HepG2 (cell line): ENCODE measurements at regions not wholly inside any gene's neighbourhood (a gene's known extent, or its start where the extent isn't known, plus 50 kb on each side); places are given as distances from the start of the nearest gene placed in this dataset.

ENCODE experiments used
- ATAC-seq: fragments of 200-7000 bp; cut with Tn5 transposase; 3 replicates; pipeline ENCODE4 v1.9.1; 2020; ENCODE audit warnings: mild to moderate bottlenecking, moderate library complexity
- BruUV-seq: library from RNA; stranded (reverse); fragments of 400-500 nt; replicated peaks from 2 replicates; lab custom pipeline; 2021; lab: Mats Ljungman, UMichigan
- CTCF ChIA-PET: fragments of 300-600 bp; formaldehyde crosslinking; extraction: SDS; loops from one replicate; lab custom pipeline; 2021; ENCODE audit warnings: low total read pairs, inconsistent platforms, low intra/inter-chr PET ratio; lab: Yijun Ruan, JAX
- POLR2A ChIA-PET: fragments of 350-600 bp; sonication (Branson Sonifier 250); formaldehyde crosslinking; loops from one replicate; lab custom pipeline; 2020; ENCODE audit warnings: antibody characterized with exemption, inconsistent platforms; lab: Yijun Ruan, JAX
- DNase-seq: peaks from one replicate; pipeline ENCODE4 v3.0.0-alpha.2; 2015; ENCODE audit warnings: low spot score
- FAIRE-seq: peaks from 3 replicates; lab custom pipeline; 2011; peaks lifted over from hg19 to GRCh38; lab: Jason Lieb, UNC
- H2AFZ ChIP-seq: one replicate; pipeline ENCODE4 v1.6.1; 2011; ENCODE audit warnings: low read length, inconsistent platforms
- H3K27ac ChIP-seq: fragments of 300-600 bp; 3 replicates; pipeline ENCODE4 v1.8.0; 2011; ENCODE audit warnings: mixed run types, mild to moderate bottlenecking, mixed read lengths, low read length, inconsistent platforms; ENCODE audit not compliant: insufficient read depth; ENCODE audit errors: extremely low read length
- H3K27me3 ChIP-seq, 2 experiments: fragments of 200-600 bp in 1 of 2; 2 replicates in 1 of 2; 3 replicates in 1 of 2; pipeline versions ENCODE4 v1.6.0 to v1.8.0; 2011; ENCODE audit warnings: low read length in 2 of 2, mild to moderate bottlenecking in 2 of 2, moderate library complexity in 2 of 2, inconsistent platforms in 1 of 2; ENCODE audit not compliant: insufficient read depth in 2 of 2, control insufficient read depth in 1 of 2
- H3K36me3 ChIP-seq, 2 experiments: fragments of 200-600 bp in 1 of 2; replicated peaks in 1 of 2; 2 replicates in 1 of 2; 3 replicates in 1 of 2; pipeline versions ENCODE4 v1.5.1 to v1.8.0; 2011; ENCODE audit warnings: low read length in 2 of 2, inconsistent platforms in 1 of 2; ENCODE audit not compliant: insufficient read depth in 2 of 2, control insufficient read depth in 1 of 2
- H3K4me1 ChIP-seq: 2 replicates; pipeline ENCODE4 v1.5.1; 2012; ENCODE audit warnings: low read length, inconsistent platforms; ENCODE audit not compliant: insufficient read depth
- H3K4me2 ChIP-seq: 2 replicates; pipeline ENCODE4 v1.6.0; 2011; ENCODE audit warnings: low read depth, low read length, inconsistent platforms
- H3K4me3 ChIP-seq, 3 experiments: fragments of 200-600 bp in 1 of 3; sonication (generic), shearing (Covaris generic) in 1 of 3; replicated peaks in 1 of 3; 2 replicates each; pipeline ENCODE4 v1.5.1; 2011 to 2016; ENCODE audit warnings: low read length in 3 of 3, inconsistent platforms in 2 of 3, low read depth in 2 of 3, mild to moderate bottlenecking in 2 of 3, control low read depth in 1 of 3, mixed read lengths in 1 of 3; ENCODE audit not compliant: insufficient read depth in 1 of 3
- H3K79me2 ChIP-seq: one replicate; pipeline ENCODE4 v1.6.1; 2011; ENCODE audit warnings: low read length, inconsistent platforms; ENCODE audit not compliant: insufficient read depth
- H3K9ac ChIP-seq: 2 replicates; pipeline ENCODE4 v1.6.0; 2011; ENCODE audit warnings: mild to moderate bottlenecking, low read depth, low read length, inconsistent platforms; ENCODE audit not compliant: insufficient read depth
- H3K9me3 ChIP-seq: 2 replicates; pipeline ENCODE4 v1.5.1; 2012; ENCODE audit warnings: mild to moderate bottlenecking, low read length
- H4K20me1 ChIP-seq: 2 replicates; pipeline ENCODE4 v1.6.0; 2011; ENCODE audit warnings: inconsistent platforms, mild to moderate bottlenecking, low read length, moderate library complexity; ENCODE audit not compliant: insufficient read depth
- CSRNP2 ChIP-seq: sonication (generic); formaldehyde crosslinking; conservative IDR thresholded peaks from 2 replicates; pipeline ENCODE4 v1.8.0; 2022; ENCODE audit warnings: low read depth, missing genetic modification reagents
- HNF1A ChIP-seq, 2 experiments: sonication (generic) in 1 of 2; formaldehyde crosslinking in 1 of 2; IDR thresholded peaks; 2 replicates each; pipeline versions ENCODE4 v1.4.0 to v1.6.1; 2016 to 2020; ENCODE audit warnings: borderline replicate concordance in 1 of 2, low read depth in 1 of 2, mild to moderate bottlenecking in 1 of 2, missing genetic modification reagents in 1 of 2
- HOXA9 ChIP-seq: sonication (generic); formaldehyde crosslinking; IDR thresholded peaks from 2 replicates; pipeline ENCODE4 v1.8.1; 2022; ENCODE audit warnings: missing genetic modification reagents, mild to moderate bottlenecking, moderate library complexity, borderline replicate concordance
- KDM5B ChIP-seq: sonication (generic); formaldehyde crosslinking; IDR thresholded peaks from 2 replicates; pipeline ENCODE4 v1.4.0; 2020; ENCODE audit warnings: missing genetic modification reagents, mild to moderate bottlenecking, borderline replicate concordance
- MIER3 ChIP-seq: IDR thresholded peaks from 2 replicates; pipeline ENCODE4 v1.6.1; 2016; ENCODE audit warnings: missing compliant biosample characterization, borderline replicate concordance
- MYNN ChIP-seq: sonication (generic); formaldehyde crosslinking; IDR thresholded peaks from 2 replicates; pipeline ENCODE4 v1.4.0; 2020; ENCODE audit warnings: mild to moderate bottlenecking, low read depth, missing genetic modification reagents
- NFE2 ChIP-seq: sonication (generic); formaldehyde crosslinking; IDR thresholded peaks from 2 replicates; pipeline ENCODE4 v1.4.0; 2020; ENCODE audit warnings: missing genetic modification reagents
- NPAS2 ChIP-seq: sonication (generic); formaldehyde crosslinking; IDR thresholded peaks from 2 replicates; pipeline ENCODE4 v1.8.0; 2022; ENCODE audit warnings: mild to moderate bottlenecking, missing genetic modification reagents, borderline replicate concordance
- REPIN1 ChIP-seq: sonication (generic); formaldehyde crosslinking; IDR thresholded peaks from 2 replicates; pipeline ENCODE4 v1.8.0; 2022; ENCODE audit warnings: missing genetic modification reagents, low read depth, mild to moderate bottlenecking, borderline replicate concordance
- THAP8 ChIP-seq: sonication (generic); formaldehyde crosslinking; IDR thresholded peaks from 2 replicates; pipeline ENCODE4 v1.5.1; 2020; ENCODE audit warnings: missing genetic modification reagents, mild to moderate bottlenecking, borderline replicate concordance
- ZBTB25 ChIP-seq: IDR thresholded peaks from 2 replicates; pipeline ENCODE4 v1.6.1; 2018; ENCODE audit warnings: missing genetic modification reagents
- ZNF552 ChIP-seq: sonication (generic); formaldehyde crosslinking; IDR thresholded peaks from 2 replicates; pipeline ENCODE4 v1.9.0; 2022; ENCODE audit warnings: missing genetic modification reagents, mild to moderate bottlenecking, borderline replicate concordance
- ZNF691 ChIP-seq: sonication (generic); formaldehyde crosslinking; IDR thresholded peaks from 2 replicates; pipeline ENCODE4 v1.4.0; 2020; ENCODE audit warnings: missing genetic modification reagents, low read depth, mild to moderate bottlenecking, borderline replicate concordance
- WGBS: methylation state at CpG from one replicate; pipeline ENCODE4 v1.1.6; 2017; ENCODE audit warnings: low lambda C conversion rate; 5-methylcytosine and 5-hydroxymethylcytosine counted together
- in situ Hi-C: cut with HindIII; loops from 2 replicates; pipeline ENCODE4 v1.10.0; 2017; ENCODE audit warnings: low pct_unique_long_range_greater_than_20kb; ENCODE audit not compliant: extremely low pct_ligation_motif_present
- intact Hi-C: fragments of 100-400 bp; cut with micrococcal nuclease; formaldehyde crosslinking; loops from one replicate; pipeline ENCODE4 v1.10.0; 2022; ENCODE audit not compliant: unreplicated experiment

GRCh38 chr13:91178099-91178498 is 169.4 kb upstream of the MIR17HG start (continued):
- no peak for TF ChIP-seq ZNF552 (CRISPR knock-in tag)
- TF ChIP-seq KDM5B (CRISPR knock-in tag), result no peak
- TF ChIP-seq CSRNP2, result no peak
- TF ChIP-seq THAP8 (CRISPR knock-in tag), result no peak
- no peak for TF ChIP-seq NFE2 (CRISPR knock-in tag)
- no peak for TF ChIP-seq MYNN (CRISPR knock-in tag)

GRCh38 chr13:91181892-91182291 is 165.6 kb upstream of the MIR17HG start:
- no peaks in the 10 kb centered on the region for H3K79me2 ChIP-seq
- no peaks in the 10 kb centered on the region; a peak in 2 of 5 replicates for H3K27me3 ChIP-seq
- intact Hi-C loops, result no loop called here
- ChIA-PET CTCF (no interaction called here), POLR2A (no interaction called here)
- no peak for ATAC-seq
- no peak overlapping the region for H2AFZ ChIP-seq
- no peaks in the 10 kb centered on the region for H4K20me1 ChIP-seq
- H3K36me3 ChIP-seq, result no peaks in the 10 kb centered on the region
- no peak overlapping the region for H3K27ac ChIP-seq
- TF ChIP-seq HOXA9 (CRISPR knock-in tag) (no peak), HNF1A (IDR thresholded peaks at IDR 0.05; ENCODE audit: low read depth) (no peak), HNF1A (CRISPR knock-in tag; IDR thresholded peaks at IDR 0.05; ENCODE audit: borderline replicate concordance) (no peak), NPAS2 (no peak), MIER3 (CRISPR knock-in tag) (no peak), REPIN1 (CRISPR knock-in tag) (no peak), ZBTB25 (no peak), ZNF691 (no peak)
- H3K9ac ChIP-seq, result no peak overlapping the region
- H3K9me3 ChIP-seq, result no peaks in the 10 kb centered on the region
- no TSS peak for BruUV-seq
- DNase-seq, result peak; percentile 3
- no peak overlapping the region for H3K4me2 ChIP-seq
- H3K4me1 ChIP-seq, result no peaks in the 10 kb centered on the region
- FAIRE-seq, result no peak
- no peak overlapping the region for H3K4me3 ChIP-seq
- in situ Hi-C loops, result no loop called here
- 7% methylated on average over 3 of the region's 3 CpGs for WGBS
